ENCODE measurements at regions not wholly inside any gene's neighbourhood (a gene's known extent, or its start where the extent isn't known, plus 50 kb on each side); places are given as distances from the start of the nearest gene placed in this dataset.

GRCh38 chr9:113781381-113781780, 94.7 kb upstream of the ZNF618 start:
- no peak for DNase-seq (ENCODE audit: low read depth)

- DNase-seq (ENCODE audit: low read depth) = no peak
Observed at GRCh38 chr9:113781896-113782295, 94.2 kb upstream of the ZNF618 start.

GRCh38 chr9:113783475-113783874, 92.6 kb upstream of the ZNF618 start:
- no peak for DNase-seq (ENCODE audit: low read depth)

GRCh38 chr9:113785334-113785733, 90.8 kb upstream of the ZNF618 start:
- no peak for DNase-seq (ENCODE audit: low read depth)

GRCh38 chr9:113786071-113786470, 90.0 kb upstream of the ZNF618 start:
- DNase-seq (ENCODE audit: low read depth) = no peak

GRCh38 chr9:113787871-113788270, 88.2 kb upstream of the ZNF618 start:
- DNase-seq (ENCODE audit: low read depth) = no peak

- no peak for DNase-seq (ENCODE audit: low read depth)
Observed at GRCh38 chr9:113788616-113789330, 87.3 kb upstream of the ZNF618 start.

GRCh38 chr9:113790093-113790492, 86.0 kb upstream of the ZNF618 start:
- DNase-seq (ENCODE audit: low read depth) = no peak

- no peak for DNase-seq (ENCODE audit: low read depth)
Observed at GRCh38 chr9:113793558-113793957, 82.6 kb upstream of the ZNF618 start.

- no peak for DNase-seq (ENCODE audit: low read depth)
Observed at GRCh38 chr9:113794721-113795120, 81.4 kb upstream of the ZNF618 start.

- no peak for DNase-seq (ENCODE audit: low read depth)
Observed at GRCh38 chr9:113795811-113796392, 80.2 kb upstream of the ZNF618 start.

- no peak for DNase-seq (ENCODE audit: low read depth)
Observed at GRCh38 chr9:113796646-113797426, 79.3 kb upstream of the ZNF618 start.

- DNase-seq (ENCODE audit: low read depth) = no peak
Observed at GRCh38 chr9:113798062-113799030, 77.8 kb upstream of the ZNF618 start.

- no peak for DNase-seq (ENCODE audit: low read depth)
Observed at GRCh38 chr9:113800276-113800675, 75.8 kb upstream of the ZNF618 start.

GRCh38 chr9:113803811-113804589, 72.1 kb upstream of the ZNF618 start:
- no peak for DNase-seq (ENCODE audit: low read depth)

GRCh38 chr9:113805486-113806132, 70.5 kb upstream of the ZNF618 start:
- no peak for DNase-seq (ENCODE audit: low read depth)

- peak; percentile 76 for DNase-seq (ENCODE audit: low read depth)
Observed at GRCh38 chr9:113807173-113808061, 68.7 kb upstream of the ZNF618 start.

- DNase-seq (ENCODE audit: low read depth) = peak; percentile 62
Observed at GRCh38 chr9:113808391-113809358, 67.4 kb upstream of the ZNF618 start.
